Astrocyte of the cerebellum (primary cell): ENCODE measurements at regions not wholly inside any gene's neighbourhood (a gene's known extent, or its start where the extent isn't known, plus 50 kb on each side); places are given as distances from the start of the nearest gene placed in this dataset.

ENCODE experiments used
- DNase-seq: peaks from one replicate; pipeline ENCODE4 v3.0.0-alpha.2; 2011; ENCODE audit warnings: low read depth
- H3K4me3 ChIP-seq: 2 replicates; pipeline ENCODE4 v1.5.1; 2011; ENCODE audit warnings: mild to moderate bottlenecking, low read depth, low read length, moderate library complexity
- CTCF ChIP-seq: IDR thresholded peaks from 2 replicates; pipeline ENCODE4 v1.5.1; 2012; ENCODE audit warnings: low read length, low read depth, moderate library complexity, mild to moderate bottlenecking; ENCODE audit errors: missing control alignments
- in situ Hi-C: cut with HindIII; loops from 2 replicates; pipeline ENCODE4 v1.10.0; 2017; ENCODE audit warnings: low sequenced_read_pairs

GRCh38 chr3:20425138-20425537 lies 239.1 kb upstream of the SGO1 start:
- no peak overlapping the region for H3K4me3 ChIP-seq
- in situ Hi-C loops = no loop called here
- DNase-seq = no peak
- TF ChIP-seq CTCF = no peak

GRCh38 chr3:20424086-20424485 lies 238.1 kb upstream of the SGO1 start:
- no peak for TF ChIP-seq CTCF
- no peak overlapping the region for H3K4me3 ChIP-seq
- in situ Hi-C loops = no loop called here
- no peak for DNase-seq

GRCh38 chr3:20422391-20422790 lies 236.4 kb upstream of the SGO1 start:
- TF ChIP-seq CTCF = no peak
- no peak for DNase-seq
- no peak overlapping the region for H3K4me3 ChIP-seq
- in situ Hi-C loops = no loop called here

- in situ Hi-C loops = no loop called here
- H3K4me3 ChIP-seq = no peak overlapping the region
- TF ChIP-seq CTCF = no peak
- no peak for DNase-seq
Observed at GRCh38 chr3:20417388-20418108, 231.5 kb upstream of the SGO1 start.

GRCh38 chr3:20406611-20407011 lies 220.6 kb upstream of the SGO1 start:
- no peak overlapping the region for H3K4me3 ChIP-seq
- peak; percentile 20 for DNase-seq
- TF ChIP-seq CTCF = no peak
- in situ Hi-C loops = no loop called here

GRCh38 chr3:20405744-20406143 lies 219.7 kb upstream of the SGO1 start:
- in situ Hi-C loops = no loop called here
- H3K4me3 ChIP-seq = no peak overlapping the region
- no peak for TF ChIP-seq CTCF
- DNase-seq = peak; percentile 68
